ENCODE measurements at regions not wholly inside any gene's neighbourhood (a gene's known extent, or its start where the extent isn't known, plus 50 kb on each side); places are given as distances from the start of the nearest gene placed in this dataset.
"Not testable (repeated sequence)": the region's sequence is repeated elsewhere in the genome, so short reads cannot be mapped to it uniquely, and the experiment has no call there.

- no peak for DNase-seq
Observed at GRCh38 chr3:17885986-17886385, 143.6 kb upstream of the TBC1D5 start.

GRCh38 chr3:17882981-17883380 is 140.6 kb upstream of the TBC1D5 start:
- no peak for DNase-seq

DNA sequence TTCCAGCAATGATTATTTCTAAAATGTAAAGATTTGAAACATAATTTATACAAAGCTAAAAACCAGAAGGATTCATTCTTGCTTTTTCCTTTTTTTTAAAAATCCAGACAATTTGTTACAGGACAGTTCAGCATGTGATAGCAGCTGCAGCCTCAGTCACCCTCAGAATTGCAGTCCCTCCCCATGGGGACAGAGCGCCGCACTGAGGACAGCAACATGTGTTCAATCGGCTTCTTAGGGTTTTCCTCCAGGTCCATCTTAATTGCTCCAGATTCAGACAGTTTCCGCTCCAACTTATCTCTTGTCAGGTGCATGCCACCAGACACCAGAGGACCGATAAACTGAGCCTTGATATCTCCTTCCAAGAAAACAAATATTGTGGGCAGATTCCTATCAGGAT is 134.9 kb upstream of the TBC1D5 start:
- DNase-seq: no peak

DNA sequence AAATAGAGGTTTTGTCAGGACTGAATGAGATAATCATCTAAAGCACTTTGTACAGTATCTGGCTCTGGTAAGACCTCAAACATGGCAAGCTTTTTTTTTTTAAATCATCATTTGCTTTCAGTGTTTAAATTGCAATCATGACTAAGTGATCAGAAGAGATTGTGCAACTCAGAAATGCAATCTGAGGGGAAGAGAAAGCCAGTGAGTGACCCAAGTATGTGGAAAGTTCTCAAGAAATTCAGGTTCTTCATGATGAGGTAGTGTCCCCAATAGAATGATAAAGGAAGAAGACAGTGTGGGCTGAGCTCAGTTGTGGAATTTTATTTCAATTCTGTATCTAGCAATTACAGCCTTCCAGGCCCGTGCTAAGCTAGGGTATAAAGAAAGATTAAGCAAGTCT is 132.2 kb upstream of the TBC1D5 start:
- DNase-seq: no peak

- no peak for DNase-seq
Observed at GRCh38 chr3:17872457-17872856, 130.0 kb upstream of the TBC1D5 start.

- no peak for DNase-seq
Observed at GRCh38 chr3:17865631-17866030, 123.2 kb upstream of the TBC1D5 start.

DNA sequence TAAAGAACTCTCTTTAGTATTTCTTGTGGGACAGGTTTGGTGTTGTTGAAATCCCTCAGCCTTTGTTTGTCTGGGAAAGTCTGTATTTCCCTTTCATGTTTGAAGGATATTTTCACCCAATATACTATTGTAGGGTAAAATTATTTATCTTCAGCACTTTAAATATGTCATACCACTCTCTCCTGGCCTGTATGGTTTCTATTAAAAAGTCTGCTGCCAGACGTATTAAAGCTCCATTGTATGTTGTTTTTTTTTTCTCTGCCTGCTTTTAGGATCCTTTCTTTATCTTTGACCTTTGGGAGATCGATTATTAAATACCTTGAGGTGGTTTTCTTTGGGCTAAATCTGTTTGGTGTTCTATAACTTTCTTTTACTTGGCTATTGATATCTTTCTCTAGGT is 119.0 kb upstream of the TBC1D5 start:
- DNase-seq: no peak

DNA sequence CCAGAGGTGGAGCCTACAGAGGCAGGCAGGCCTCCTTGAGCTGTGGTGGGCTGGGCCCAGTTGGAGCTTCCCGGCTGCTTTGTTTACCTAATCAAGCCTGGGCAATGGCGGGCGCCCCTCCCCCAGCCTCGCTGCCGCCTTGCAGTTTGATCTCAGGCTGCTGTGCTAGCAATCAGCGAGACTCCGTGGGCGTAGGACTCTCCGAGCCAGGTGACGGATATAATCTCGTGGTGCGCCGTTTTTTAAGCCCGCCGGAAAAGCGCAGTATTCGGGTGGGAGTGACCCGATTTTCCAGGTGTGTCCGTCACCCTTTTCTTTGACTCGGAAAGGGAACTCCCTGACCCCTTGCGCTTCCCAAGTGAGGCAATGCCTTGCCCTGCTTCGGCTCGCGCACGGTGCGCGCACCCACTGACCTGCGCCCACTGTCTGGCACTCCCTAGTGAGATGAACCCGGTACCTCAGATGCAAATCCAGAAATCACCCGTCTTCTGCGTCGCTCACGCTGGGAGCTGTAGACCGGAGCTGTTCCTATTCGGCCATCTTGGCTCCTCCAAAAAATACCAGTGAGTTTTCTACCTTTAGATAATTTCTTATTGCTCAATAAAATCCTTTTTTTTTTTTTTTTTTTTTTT is 118.5 kb upstream of the TBC1D5 start:
- DNase-seq: not testable (repeated sequence)

GRCh38 chr3:17852217-17852616 is 109.8 kb upstream of the TBC1D5 start:
- DNase-seq: no peak

GRCh38 chr3:17850448-17850847 is 108.0 kb upstream of the TBC1D5 start:
- peak; percentile 36 for DNase-seq

GRCh38 chr3:17848102-17848501 is 105.7 kb upstream of the TBC1D5 start:
- no peak for DNase-seq

DNA sequence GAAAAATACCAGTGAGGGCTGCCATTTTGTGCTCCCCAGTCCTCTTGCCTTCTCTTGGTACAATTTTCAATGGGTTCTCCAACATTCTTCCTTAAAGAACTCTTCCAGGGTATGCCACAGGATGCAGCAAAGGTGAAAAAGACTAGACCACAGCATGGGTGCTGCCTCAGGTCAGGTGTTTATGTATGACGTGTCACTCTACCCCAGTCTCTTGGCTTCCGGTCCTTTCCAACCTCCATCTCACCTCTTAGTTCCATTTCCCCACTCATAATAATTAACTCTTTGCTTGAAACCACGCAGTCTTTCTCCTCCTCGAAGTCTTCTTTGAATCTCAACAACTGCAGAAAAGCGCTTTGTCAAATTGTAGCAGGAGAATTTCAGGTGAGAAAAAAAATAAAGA is 104.7 kb upstream of the TBC1D5 start:
- no peak for DNase-seq

DNA sequence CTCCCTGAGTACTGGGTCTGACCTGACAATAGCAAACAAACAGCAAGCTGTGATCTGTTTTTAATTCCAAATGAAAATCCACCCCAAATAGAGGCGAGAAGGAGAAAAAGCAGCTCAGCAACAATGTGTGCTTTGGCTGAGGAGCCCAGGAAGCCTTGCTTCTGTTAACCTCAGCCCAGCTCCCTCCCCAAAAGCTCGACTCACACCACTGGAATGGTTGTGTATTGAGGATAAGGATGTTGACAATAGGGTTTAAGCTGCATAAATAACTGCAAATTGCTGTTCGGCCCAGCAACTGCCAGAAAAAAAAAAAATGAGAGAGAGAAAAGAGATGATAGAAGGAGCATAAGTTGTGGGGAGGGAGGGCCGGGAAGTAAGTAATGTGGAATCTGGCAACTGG is 104.0 kb upstream of the TBC1D5 start:
- peak; percentile 25 for DNase-seq

DNA sequence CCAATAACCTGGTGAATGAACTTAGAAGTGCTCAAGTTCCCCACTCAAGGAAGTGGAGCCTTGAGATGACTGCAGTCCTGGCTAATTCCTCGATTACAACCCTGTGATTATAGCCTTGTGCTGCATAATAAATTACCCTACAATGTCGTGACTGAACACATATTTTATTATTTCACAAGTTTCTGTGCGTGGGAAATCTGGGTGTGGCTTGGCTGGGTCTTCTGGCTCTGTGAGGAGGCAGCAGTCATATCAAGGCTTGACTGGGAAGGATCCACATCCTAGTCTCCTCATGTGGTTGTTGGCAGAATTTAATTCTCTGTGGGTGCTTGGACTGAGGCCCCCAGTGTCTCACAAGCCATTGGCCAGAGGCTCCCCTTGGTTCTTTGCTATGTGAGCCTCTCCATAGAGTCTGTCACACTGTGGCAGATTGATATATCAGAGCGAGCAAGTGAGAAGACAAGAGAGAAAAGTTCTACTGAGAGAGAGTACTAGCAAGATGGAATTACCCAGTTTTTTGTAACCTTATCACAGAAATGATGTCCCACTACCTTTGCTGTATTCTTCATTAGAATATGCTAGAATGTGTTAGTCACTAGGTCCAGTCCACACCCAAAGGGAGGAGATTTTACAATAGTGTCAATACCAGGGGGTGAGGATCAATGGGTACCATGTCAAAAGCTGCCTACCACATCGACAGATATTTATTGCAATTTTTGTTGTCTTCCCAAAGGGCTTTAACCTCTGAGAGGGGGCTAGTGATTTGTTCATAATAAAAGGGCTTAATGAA is 102.8 kb upstream of the TBC1D5 start:
- DNase-seq: peak; percentile 11

- no peak for DNase-seq
Observed at GRCh38 chr3:17844236-17844635, 101.8 kb upstream of the TBC1D5 start.

DNA sequence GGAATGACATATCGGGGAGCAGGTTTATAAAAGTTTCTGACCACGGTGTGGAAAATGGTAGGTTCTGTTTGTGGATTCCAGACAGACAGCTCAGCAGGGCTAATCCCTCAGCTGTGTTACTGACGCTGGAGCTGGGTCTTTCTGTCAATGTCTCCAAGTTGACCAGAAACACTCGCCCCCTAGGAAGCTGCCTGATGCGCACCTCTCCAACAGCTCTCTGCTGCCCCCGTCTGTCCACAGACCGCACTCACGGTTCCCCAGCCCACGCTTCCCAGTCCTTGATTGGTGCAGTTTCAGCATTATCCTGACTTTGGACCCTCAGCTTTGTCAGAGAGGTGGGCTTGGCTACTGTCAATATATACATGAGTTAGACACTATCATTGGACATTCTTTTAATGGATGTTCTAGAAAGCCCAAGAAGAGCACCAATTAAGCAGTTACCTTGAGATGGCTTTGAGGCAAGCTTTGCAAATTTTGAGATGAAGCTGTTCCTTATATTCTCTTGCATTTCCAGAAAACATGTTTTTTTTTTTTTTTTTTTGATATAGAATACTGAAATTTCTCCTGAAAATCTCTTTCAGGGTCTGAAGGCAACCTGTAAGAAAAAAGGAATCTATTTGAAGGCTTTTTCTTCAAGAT is 98.9 kb upstream of the TBC1D5 start:
- peak; percentile 67 for DNase-seq

DNA sequence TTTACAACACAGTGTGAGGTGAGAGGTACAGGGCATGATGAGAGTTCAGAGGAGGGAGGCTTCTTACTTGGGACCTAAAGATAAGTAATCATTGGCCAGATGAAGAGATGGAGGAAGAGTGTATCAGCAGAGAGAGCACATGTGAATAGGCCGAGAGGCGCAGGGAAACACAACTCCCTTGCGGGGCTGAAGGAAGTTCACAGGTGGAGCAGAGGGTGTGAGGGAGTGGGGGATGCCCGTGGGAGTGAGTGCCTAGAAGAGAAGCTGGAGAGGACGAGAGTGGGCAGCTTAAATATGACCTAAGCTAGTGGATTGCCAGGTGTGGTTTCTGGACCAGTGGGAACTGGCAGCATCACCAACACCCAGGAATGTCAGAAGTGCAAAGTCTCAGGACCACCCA is 98.2 kb upstream of the TBC1D5 start:
- no peak for DNase-seq

DNA sequence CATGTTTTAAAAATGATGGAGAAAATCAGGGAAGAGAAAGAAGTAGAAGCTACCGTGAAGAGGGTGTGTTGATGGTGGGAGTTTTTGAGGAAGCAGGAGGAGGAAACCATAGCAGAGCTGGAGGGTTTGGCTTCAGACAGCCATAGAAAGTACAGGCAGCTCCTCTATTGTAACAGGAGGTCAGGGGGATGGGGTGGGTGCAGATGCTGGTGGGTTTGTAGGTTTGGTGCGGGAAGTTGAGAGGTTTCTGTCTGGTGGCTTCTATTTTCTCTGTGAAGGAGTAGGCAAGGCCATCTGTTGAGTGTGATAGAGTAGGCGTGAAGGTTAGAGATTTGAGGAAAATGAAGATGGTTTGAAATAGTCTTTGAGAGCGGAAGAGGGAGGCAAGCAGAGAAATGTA is 97.7 kb upstream of the TBC1D5 start:
- no peak for DNase-seq

DNA sequence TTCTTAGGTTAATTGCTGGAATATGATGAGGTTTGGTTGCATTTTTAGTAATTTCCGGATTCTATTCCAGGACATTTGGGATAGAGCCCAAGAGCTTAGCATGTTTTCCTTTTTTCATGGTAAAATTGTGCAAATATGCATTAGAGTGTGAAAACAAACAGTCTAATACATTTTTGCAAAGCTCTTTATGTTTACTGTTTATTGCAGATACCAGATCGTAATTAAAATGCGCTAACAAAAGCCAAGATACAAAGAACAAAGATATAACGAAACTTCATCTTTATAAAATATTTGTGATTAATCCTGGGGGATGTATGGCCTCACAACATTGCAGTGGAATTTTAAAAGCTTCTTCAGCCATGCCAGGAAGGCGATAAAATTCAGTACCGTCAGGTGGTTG is 94.5 kb upstream of the TBC1D5 start:
- DNase-seq: no peak

GRCh38 chr3:17836092-17836491 is 93.7 kb upstream of the TBC1D5 start:
- no peak for DNase-seq

- no peak for DNase-seq
Observed at GRCh38 chr3:17833786-17834559, 91.5 kb upstream of the TBC1D5 start.

DNA sequence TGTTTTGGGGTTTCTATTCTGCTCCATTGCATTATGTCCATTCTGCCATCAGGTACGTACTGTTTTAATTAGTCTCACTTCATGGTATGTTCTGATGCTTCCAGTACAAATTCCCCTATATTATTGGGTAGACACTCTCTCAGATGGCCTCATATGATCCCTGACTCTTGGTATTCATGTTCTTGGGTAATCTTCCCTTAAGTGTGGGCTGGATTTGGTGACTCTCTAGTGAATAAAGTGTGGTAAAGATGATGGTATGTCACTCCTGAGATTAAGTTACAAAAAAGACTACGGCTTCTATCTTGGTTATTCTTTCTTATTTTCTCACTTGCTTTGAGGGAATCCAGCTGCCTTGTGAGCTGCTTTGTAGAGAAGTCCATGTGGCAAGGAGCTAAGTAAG is 89.6 kb upstream of the TBC1D5 start:
- DNase-seq: no peak

DNA sequence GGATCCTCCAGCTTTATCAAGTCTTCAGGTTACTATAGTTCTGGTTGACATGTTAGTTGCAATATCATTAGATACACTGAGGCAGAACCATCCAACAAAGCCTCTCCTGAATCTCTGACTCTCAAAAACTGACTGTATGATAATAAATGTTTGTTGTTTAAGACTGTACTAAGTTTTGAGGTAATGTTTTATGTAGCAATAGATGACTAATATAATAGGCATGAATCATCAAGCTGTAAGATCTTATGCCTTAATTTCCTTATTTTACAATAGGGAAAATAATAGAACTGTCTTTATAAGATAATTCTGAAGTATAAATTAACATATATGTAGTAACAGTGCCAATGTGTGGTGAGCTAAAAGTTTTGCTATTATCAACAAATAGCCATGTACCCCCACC is 88.9 kb upstream of the TBC1D5 start:
- no peak for DNase-seq

All from fibroblast of skin of abdomen (primary cell).